Uterus (tissue), 2 donors: ENCODE measurements at regions not wholly inside any gene's neighbourhood (a gene's known extent, or its start where the extent isn't known, plus 50 kb on each side); places are given as distances from the start of the nearest gene placed in this dataset.

Source experiments
- POLR2A ChIP-seq, 2 donors: fragments of 450-650 bp; IDR thresholded peaks; one replicate each; pipeline ENCODE4 v1.6.1; 2016; ENCODE audit warnings: antibody characterized with exemption in 2 of 2, mild to moderate bottlenecking in 1 of 2, moderate library complexity in 1 of 2
- TF ChIP-seq, protein P1 (sequence below), 4 experiments: fragments of 200-600 bp in 2 of 4; fragments of 450-650 bp in 2 of 4; sonication (generic) in 2 of 4; IDR thresholded peaks; one replicate each; pipeline ENCODE4 v1.5.1; 2016 to 2019; ENCODE audit warnings: antibody characterized with exemption in 4 of 4, mild to moderate bottlenecking in 2 of 4, moderate library complexity in 1 of 4

DNA sequence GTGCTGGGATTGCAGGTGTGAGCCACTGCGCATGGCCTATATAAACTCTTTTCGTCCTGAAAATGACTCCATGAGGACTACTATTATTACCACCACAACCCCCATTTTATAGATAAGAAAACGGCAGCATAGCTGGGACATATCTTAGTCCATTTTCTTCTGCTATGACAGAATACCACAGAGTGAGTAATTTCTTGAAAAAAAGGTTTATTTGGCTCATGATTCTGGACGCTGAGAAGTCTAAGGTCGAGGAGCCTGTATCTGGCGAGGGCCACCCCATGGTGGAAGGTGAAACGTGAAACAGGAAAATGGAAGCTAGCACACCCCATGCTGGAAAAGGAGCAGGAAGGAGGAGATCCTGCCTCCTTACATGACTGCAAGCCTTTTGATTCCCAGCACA lies 68.9 kb downstream of the SMIM20 start:
- TF ChIP-seq, protein P1, sequence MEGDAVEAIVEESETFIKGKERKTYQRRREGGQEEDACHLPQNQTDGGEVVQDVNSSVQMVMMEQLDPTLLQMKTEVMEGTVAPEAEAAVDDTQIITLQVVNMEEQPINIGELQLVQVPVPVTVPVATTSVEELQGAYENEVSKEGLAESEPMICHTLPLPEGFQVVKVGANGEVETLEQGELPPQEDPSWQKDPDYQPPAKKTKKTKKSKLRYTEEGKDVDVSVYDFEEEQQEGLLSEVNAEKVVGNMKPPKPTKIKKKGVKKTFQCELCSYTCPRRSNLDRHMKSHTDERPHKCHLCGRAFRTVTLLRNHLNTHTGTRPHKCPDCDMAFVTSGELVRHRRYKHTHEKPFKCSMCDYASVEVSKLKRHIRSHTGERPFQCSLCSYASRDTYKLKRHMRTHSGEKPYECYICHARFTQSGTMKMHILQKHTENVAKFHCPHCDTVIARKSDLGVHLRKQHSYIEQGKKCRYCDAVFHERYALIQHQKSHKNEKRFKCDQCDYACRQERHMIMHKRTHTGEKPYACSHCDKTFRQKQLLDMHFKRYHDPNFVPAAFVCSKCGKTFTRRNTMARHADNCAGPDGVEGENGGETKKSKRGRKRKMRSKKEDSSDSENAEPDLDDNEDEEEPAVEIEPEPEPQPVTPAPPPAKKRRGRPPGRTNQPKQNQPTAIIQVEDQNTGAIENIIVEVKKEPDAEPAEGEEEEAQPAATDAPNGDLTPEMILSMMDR (IDR thresholded peaks at IDR 0.05), result no peak
- no peak for TF ChIP-seq POLR2A (IDR thresholded peaks at IDR 0.05)
